HPDE6-E6E7 (cell line): ENCODE measurements at regions not wholly inside any gene's neighbourhood (a gene's known extent, or its start where the extent isn't known, plus 50 kb on each side); places are given as distances from the start of the nearest gene placed in this dataset.
"Not testable (repeated sequence)": the region's sequence is repeated elsewhere in the genome, so short reads cannot be mapped to it uniquely, and the experiment has no call there.

Source experiments
- DNase-seq: peaks from one replicate; pipeline ENCODE4 v3.0.0; 2011; ENCODE audit warnings: missing footprints; ENCODE audit errors: extremely low spot score

GRCh38 chr5:163569284-163569683 lies 63.9 kb downstream of the MAT2B start:
- DNase-seq: no peak

- no peak for DNase-seq
Observed at GRCh38 chr5:163571744-163572143, 66.3 kb downstream of the MAT2B start.

- no peak for DNase-seq
Observed at GRCh38 chr5:163574472-163575440, 69.3 kb downstream of the MAT2B start.

GRCh38 chr5:163578652-163579051 lies 73.2 kb downstream of the MAT2B start:
- DNase-seq: no peak

- DNase-seq: no peak
Observed at GRCh38 chr5:163579729-163580128, 74.3 kb downstream of the MAT2B start.

GRCh38 chr5:163580516-163580915 lies 75.1 kb downstream of the MAT2B start:
- no peak for DNase-seq

- not testable (repeated sequence) for DNase-seq
Observed at GRCh38 chr5:163583491-163584153, 78.2 kb downstream of the MAT2B start.

GRCh38 chr5:163585206-163585605 lies 79.8 kb downstream of the MAT2B start:
- DNase-seq: no peak

- no peak for DNase-seq
Observed at GRCh38 chr5:163586531-163586956, 81.1 kb downstream of the MAT2B start.

- no peak for DNase-seq
Observed at GRCh38 chr5:163594951-163595350, 89.5 kb downstream of the MAT2B start.

GRCh38 chr5:163595932-163596607 lies 90.7 kb downstream of the MAT2B start:
- no peak for DNase-seq

- no peak for DNase-seq
Observed at GRCh38 chr5:163596608-163597315, 91.3 kb downstream of the MAT2B start.

- no peak for DNase-seq
Observed at GRCh38 chr5:163604013-163604412, 98.6 kb downstream of the MAT2B start.

- no peak for DNase-seq
Observed at GRCh38 chr5:163607256-163607655, 101.8 kb downstream of the MAT2B start.

- no peak for DNase-seq
Observed at GRCh38 chr5:163608621-163609020, 103.2 kb downstream of the MAT2B start.

- no peak for DNase-seq
Observed at GRCh38 chr5:163609910-163610309, 104.5 kb downstream of the MAT2B start.

GRCh38 chr5:163612358-163613149 lies 107.1 kb downstream of the MAT2B start:
- DNase-seq: no peak

GRCh38 chr5:163613150-163613442 lies 107.7 kb downstream of the MAT2B start:
- DNase-seq: no peak

- no peak for DNase-seq
Observed at GRCh38 chr5:163614787-163615186, 109.4 kb downstream of the MAT2B start.

GRCh38 chr5:163619273-163619934 lies 114.0 kb downstream of the MAT2B start:
- no peak for DNase-seq

- DNase-seq: no peak
Observed at GRCh38 chr5:163619951-163620350, 114.5 kb downstream of the MAT2B start.
